ENCODE measurements at regions not wholly inside any gene's neighbourhood (a gene's known extent, or its start where the extent isn't known, plus 50 kb on each side); places are given as distances from the start of the nearest gene placed in this dataset.

- WGBS (ENCODE audit: insufficient coverage, insufficient replicate concordance, low lambda C conversion rate, missing lambda C conversion rate) = 55% methylated on average over 12 of the region's 12 CpGs
These were observed 315.4 kb downstream of the ETAA1 start for GRCh38 chr2:67712484-67712883.

DNA sequence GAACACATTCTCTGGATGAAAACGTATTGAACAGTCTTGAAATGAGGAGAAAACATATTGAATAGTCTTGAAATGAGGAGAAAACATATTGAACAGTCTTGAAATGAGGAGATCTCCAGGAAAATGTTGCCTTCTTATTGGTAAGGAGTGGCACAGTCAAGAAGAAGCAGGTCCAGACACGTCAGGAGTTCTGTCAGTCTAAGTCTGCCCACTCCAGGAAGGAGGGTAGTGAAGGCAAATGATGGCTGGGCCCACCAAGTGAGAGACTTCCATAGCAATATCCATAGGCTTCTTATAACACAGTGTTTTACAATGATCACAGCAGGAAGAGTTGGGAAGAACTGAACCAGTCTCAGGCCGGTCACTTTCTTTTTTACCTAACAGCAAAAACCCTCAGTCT, 316.2 kb downstream of the ETAA1 start:
- H3K9ac ChIP-seq (ENCODE audit: control insufficient read depth, insufficient read depth, low read length) = no peak overlapping the region
- no peak for DNase-seq (ENCODE audit: low read depth, low spot score)
- 0% methylated on average over 3 of the region's 3 CpGs for WGBS (ENCODE audit: insufficient coverage, insufficient replicate concordance, low lambda C conversion rate, missing lambda C conversion rate)
- BruUV-seq (replicated peaks) = no TSS peak
- H3K36me3 ChIP-seq (ENCODE audit: control insufficient read depth in 2 of 2, insufficient read depth in 2 of 2, low read length in 1 of 2) = no peaks in the 10 kb centered on the region
- ChIA-PET POLR2A (no interaction called here), CTCF (no interaction called here), RAD21 (ENCODE audit: unreplicated experiment) (no interaction called here), SMC1A (ENCODE audit: uncharacterized antibody, unreplicated experiment) (no interaction called here)
- in situ Hi-C loops (cut with MboI) (no loop called here), intact Hi-C loops (cut with micrococcal nuclease; ENCODE audit: unreplicated experiment) (no loop called here)
- H3K27ac ChIP-seq (ENCODE audit: control insufficient read depth, insufficient read depth) = no peak overlapping the region
- no peak overlapping the region for H3K4me2 ChIP-seq (ENCODE audit: control insufficient read depth, insufficient read depth)
- no peak for ATAC-seq
- no peaks in the 10 kb centered on the region for H3K4me1 ChIP-seq (ENCODE audit: control insufficient read depth, insufficient read depth, low read length)
- no peak overlapping the region for H2AFZ ChIP-seq (ENCODE audit: control insufficient read depth, low read depth, low read length)
- H4K20me1 ChIP-seq (ENCODE audit: control insufficient read depth, insufficient read depth) = no peaks in the 10 kb centered on the region
- H3K27me3 ChIP-seq (replicated peaks in 1 of 2; ENCODE audit: control insufficient read depth in 2 of 2, insufficient read depth in 2 of 2, low read length in 1 of 2) = no peaks in the 10 kb centered on the region; a peak in 1 of 4 replicates
- H3K9me3 ChIP-seq (replicated peaks; ENCODE audit: control insufficient read depth, insufficient read depth, low read length) = no peaks in the 10 kb centered on the region
- no peak for FAIRE-seq
- no peak overlapping the region for H3K4me3 ChIP-seq
- H3K79me2 ChIP-seq (ENCODE audit: control insufficient read depth, insufficient read depth, low read length) = no peaks in the 10 kb centered on the region
- TF ChIP-seq, protein P1, sequence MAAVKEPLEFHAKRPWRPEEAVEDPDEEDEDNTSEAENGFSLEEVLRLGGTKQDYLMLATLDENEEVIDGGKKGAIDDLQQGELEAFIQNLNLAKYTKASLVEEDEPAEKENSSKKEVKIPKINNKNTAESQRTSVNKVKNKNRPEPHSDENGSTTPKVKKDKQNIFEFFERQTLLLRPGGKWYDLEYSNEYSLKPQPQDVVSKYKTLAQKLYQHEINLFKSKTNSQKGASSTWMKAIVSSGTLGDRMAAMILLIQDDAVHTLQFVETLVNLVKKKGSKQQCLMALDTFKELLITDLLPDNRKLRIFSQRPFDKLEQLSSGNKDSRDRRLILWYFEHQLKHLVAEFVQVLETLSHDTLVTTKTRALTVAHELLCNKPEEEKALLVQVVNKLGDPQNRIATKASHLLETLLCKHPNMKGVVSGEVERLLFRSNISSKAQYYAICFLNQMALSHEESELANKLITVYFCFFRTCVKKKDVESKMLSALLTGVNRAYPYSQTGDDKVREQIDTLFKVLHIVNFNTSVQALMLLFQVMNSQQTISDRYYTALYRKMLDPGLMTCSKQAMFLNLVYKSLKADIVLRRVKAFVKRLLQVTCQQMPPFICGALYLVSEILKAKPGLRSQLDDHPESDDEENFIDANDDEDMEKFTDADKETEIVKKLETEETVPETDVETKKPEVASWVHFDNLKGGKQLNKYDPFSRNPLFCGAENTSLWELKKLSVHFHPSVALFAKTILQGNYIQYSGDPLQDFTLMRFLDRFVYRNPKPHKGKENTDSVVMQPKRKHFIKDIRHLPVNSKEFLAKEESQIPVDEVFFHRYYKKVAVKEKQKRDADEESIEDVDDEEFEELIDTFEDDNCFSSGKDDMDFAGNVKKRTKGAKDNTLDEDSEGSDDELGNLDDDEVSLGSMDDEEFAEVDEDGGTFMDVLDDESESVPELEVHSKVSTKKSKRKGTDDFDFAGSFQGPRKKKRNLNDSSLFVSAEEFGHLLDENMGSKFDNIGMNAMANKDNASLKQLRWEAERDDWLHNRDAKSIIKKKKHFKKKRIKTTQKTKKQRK (IDR thresholded peaks at IDR 0.05; ENCODE audit: low read depth, low read length) = no peak
- TF ChIP-seq ZBTB11 (CRISPR knock-in tag; IDR thresholded peaks at IDR 0.05) = no peak

More at GRCh38 chr2:67712484-67712883, 315.4 kb downstream of the ETAA1 start:
- H3K9ac ChIP-seq (ENCODE audit: control insufficient read depth, insufficient read depth, low read length) = no peak overlapping the region
- CTCF ChIA-PET = no interaction called here
- DNase-seq (ENCODE audit: low read depth, low spot score) (no peak), FAIRE-seq (no peak), ATAC-seq (no peak)
- no peaks in the 10 kb centered on the region for H3K9me3 ChIP-seq (replicated peaks; ENCODE audit: control insufficient read depth, insufficient read depth, low read length)
- in situ Hi-C loops (cut with MboI) (no loop called here), intact Hi-C loops (cut with micrococcal nuclease; ENCODE audit: unreplicated experiment) (no loop called here)
- no peaks in the 10 kb centered on the region for H3K4me1 ChIP-seq (ENCODE audit: control insufficient read depth, insufficient read depth, low read length)
- H2AFZ ChIP-seq (ENCODE audit: control insufficient read depth, low read depth, low read length) = no peak overlapping the region
- H3K27me3 ChIP-seq (replicated peaks in 1 of 2; ENCODE audit: control insufficient read depth in 2 of 2, insufficient read depth in 2 of 2, low read length in 1 of 2) = no peaks in the 10 kb centered on the region; a peak in 1 of 4 replicates
- RAD21 ChIA-PET (ENCODE audit: unreplicated experiment) = no interaction called here
- no TSS peak for BruUV-seq (replicated peaks)
- no peaks in the 10 kb centered on the region for H4K20me1 ChIP-seq (ENCODE audit: control insufficient read depth, insufficient read depth)
- SMC1A ChIA-PET (ENCODE audit: uncharacterized antibody, unreplicated experiment) = no interaction called here
- H3K4me2 ChIP-seq (ENCODE audit: control insufficient read depth, insufficient read depth) = no peak overlapping the region
- no peak overlapping the region for H3K27ac ChIP-seq (ENCODE audit: control insufficient read depth, insufficient read depth)
- H3K4me3 ChIP-seq = no peak overlapping the region
- TF ChIP-seq KDM1A (IDR thresholded peaks at IDR 0.05; ENCODE audit: borderline replicate concordance) (no peak), SREBF1 (IDR thresholded peaks at IDR 0.05; ENCODE audit: low read length) (no peak), SPI1 (IDR thresholded peaks at IDR 0.05; ENCODE audit: borderline replicate concordance, insufficient read depth, low read depth, low read length) (no peak), HDAC2 (IDR thresholded peaks at IDR 0.05) (no peak), SIX5 (IDR thresholded peaks at IDR 0.05; ENCODE audit: low read depth, low read length, severe bottlenecking) (no peak), BHLHE40 (IDR thresholded peaks at IDR 0.05; ENCODE audit: borderline replicate concordance in 1 of 2, low read depth in 2 of 2, low read length in 1 of 2) (no peak), RBBP5 (conservative IDR thresholded peaks at IDR 0.05) (no peak), NFIC (IDR thresholded peaks at IDR 0.05; ENCODE audit: low read depth, low read length) (no peak), SMAD5 (IDR thresholded peaks at IDR 0.05; ENCODE audit: low read depth) (no peak), MTA3 (IDR thresholded peaks at IDR 0.05; ENCODE audit: borderline replicate concordance, low read length) (no peak), NFYA (IDR thresholded peaks at IDR 0.05; ENCODE audit: borderline replicate concordance, low read depth, low read length) (no peak), IKZF1 (conservative IDR thresholded peaks at IDR 0.05) (no peak), POLR2AphosphoS5 (IDR thresholded peaks at IDR 0.05; ENCODE audit: low read length) (no peak)
- TF ChIP-seq, protein P2, sequence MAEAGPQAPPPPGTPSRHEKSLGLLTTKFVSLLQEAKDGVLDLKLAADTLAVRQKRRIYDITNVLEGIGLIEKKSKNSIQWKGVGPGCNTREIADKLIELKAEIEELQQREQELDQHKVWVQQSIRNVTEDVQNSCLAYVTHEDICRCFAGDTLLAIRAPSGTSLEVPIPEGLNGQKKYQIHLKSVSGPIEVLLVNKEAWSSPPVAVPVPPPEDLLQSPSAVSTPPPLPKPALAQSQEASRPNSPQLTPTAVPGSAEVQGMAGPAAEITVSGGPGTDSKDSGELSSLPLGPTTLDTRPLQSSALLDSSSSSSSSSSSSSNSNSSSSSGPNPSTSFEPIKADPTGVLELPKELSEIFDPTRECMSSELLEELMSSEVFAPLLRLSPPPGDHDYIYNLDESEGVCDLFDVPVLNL (IDR thresholded peaks at IDR 0.05; ENCODE audit: low read depth, low read length) = no peak
- no peaks in the 10 kb centered on the region for H3K36me3 ChIP-seq (ENCODE audit: control insufficient read depth in 2 of 2, insufficient read depth in 2 of 2, low read length in 1 of 2)
- no peaks in the 10 kb centered on the region for H3K79me2 ChIP-seq (ENCODE audit: control insufficient read depth, insufficient read depth, low read length)
- POLR2A ChIA-PET = no interaction called here

Data from GM12878 (cell line).